GM12878 (cell line): ENCODE measurements at regions not wholly inside any gene's neighbourhood (a gene's known extent, or its start where the extent isn't known, plus 50 kb on each side); places are given as distances from the start of the nearest gene placed in this dataset.

Experiments
- ATAC-seq: fragments of 200-7000 bp; cut with Tn5 transposase; 3 replicates; pipeline ENCODE4 v1.9.1; 2020; ENCODE audit warnings: mild to moderate bottlenecking, moderate library complexity
- BruUV-seq: library from RNA; stranded (reverse); fragments of 400-500 nt; replicated peaks from 2 replicates; lab custom pipeline; 2021; lab: Mats Ljungman, UMichigan
- CTCF ChIA-PET: fragments of 300-600 bp; sonication (Branson Sonifier 250); formaldehyde crosslinking; extraction: SDS; loops from one replicate; lab custom pipeline; 2021; ENCODE audit warnings: inconsistent platforms; lab: Yijun Ruan, JAX
- POLR2A ChIA-PET: fragments of 350-600 bp; formaldehyde crosslinking; extraction: SDS; loops from one replicate; lab custom pipeline; 2021; ENCODE audit warnings: inconsistent platforms; lab: Charles Lee
- RAD21 ChIA-PET: fragments of 300-600 bp; sonication (Branson Sonifier 250); formaldehyde crosslinking; loops from one replicate; lab custom pipeline; 2023; ENCODE audit warnings: antibody characterized with exemption; ENCODE audit not compliant: unreplicated experiment; lab: Charles Lee
- SMC1A ChIA-PET: fragments of 300-600 bp; sonication (Branson Sonifier 250); formaldehyde crosslinking; loops from one replicate; lab custom pipeline; 2023; ENCODE audit not compliant: unreplicated experiment, uncharacterized antibody; lab: Charles Lee
- DNase-seq: peaks from one replicate; pipeline ENCODE4 v3.0.0-alpha.2; 2011; ENCODE audit warnings: low read depth, low spot score
- FAIRE-seq: peaks from 3 replicates; lab custom pipeline; 2011; peaks lifted over from hg19 to GRCh38; lab: Jason Lieb, UNC
- H2AFZ ChIP-seq: 2 replicates; pipeline ENCODE4 v1.6.0; 2011; ENCODE audit warnings: low read depth, low read length, control low read depth; ENCODE audit not compliant: control insufficient read depth
- H3K27ac ChIP-seq: 2 replicates; pipeline ENCODE4 v1.5.1; 2011; ENCODE audit warnings: control low read depth; ENCODE audit not compliant: control insufficient read depth, insufficient read depth
- H3K27me3 ChIP-seq, 2 experiments: replicated peaks in 1 of 2; 2 replicates each; pipeline versions ENCODE4 v1.6.0 to v1.6.1; 2011; ENCODE audit warnings: low read length in 1 of 2; ENCODE audit not compliant: control insufficient read depth in 2 of 2, insufficient read depth in 2 of 2
- H3K36me3 ChIP-seq, 2 experiments: 2 replicates each; pipeline ENCODE4 v1.5.1; 2011; ENCODE audit warnings: low read length in 1 of 2; ENCODE audit not compliant: control insufficient read depth in 2 of 2, insufficient read depth in 2 of 2
- H3K4me1 ChIP-seq: 2 replicates; pipeline ENCODE4 v1.6.1; 2011; ENCODE audit warnings: mild to moderate bottlenecking, low read length, moderate library complexity, mixed read lengths; ENCODE audit not compliant: control insufficient read depth, insufficient read depth
- H3K4me2 ChIP-seq: 2 replicates; pipeline ENCODE4 v1.6.0; 2011; ENCODE audit warnings: control low read depth; ENCODE audit not compliant: control insufficient read depth, insufficient read depth
- H3K4me3 ChIP-seq: fragments of 200-600 bp; sonication (generic); 2 replicates; pipeline ENCODE4 v1.5.1; 2016
- H3K79me2 ChIP-seq: 2 replicates; pipeline ENCODE4 v1.6.0; 2011; ENCODE audit warnings: low read length; ENCODE audit not compliant: control insufficient read depth, insufficient read depth
- H3K9ac ChIP-seq: 2 replicates; pipeline ENCODE4 v1.8.0; 2011; ENCODE audit warnings: low read length, control low read depth, mixed read lengths; ENCODE audit not compliant: control insufficient read depth, insufficient read depth
- H3K9me3 ChIP-seq: replicated peaks from 3 replicates; pipeline ENCODE4 v1.5.1; 2011; ENCODE audit warnings: mild to moderate bottlenecking, low read length; ENCODE audit not compliant: control insufficient read depth, insufficient read depth
- H4K20me1 ChIP-seq: 2 replicates; pipeline ENCODE4 v1.6.0; 2011; ENCODE audit not compliant: control insufficient read depth, insufficient read depth
- CTCF ChIP-seq, 3 experiments: IDR thresholded peaks in 2 of 3; conservative IDR thresholded peaks in 1 of 3; 2 replicates each; pipeline ENCODE4 v1.5.1; 2011; ENCODE audit warnings: low read depth in 3 of 3, low read length in 3 of 3, mild to moderate bottlenecking in 3 of 3, control low read depth in 2 of 3, moderate library complexity in 2 of 3, inconsistent platforms in 1 of 3, mixed read lengths in 1 of 3; ENCODE audit not compliant: control insufficient read depth in 2 of 3, insufficient read depth in 1 of 3; ENCODE audit errors: extremely low read depth in 1 of 3
- E2F8 ChIP-seq: fragments of 450-650 bp; IDR thresholded peaks from 2 replicates; pipeline ENCODE4 v1.6.1; 2018; ENCODE audit warnings: mild to moderate bottlenecking, low read depth, moderate library complexity; ENCODE audit not compliant: partially characterized antibody
- MTA2 ChIP-seq: fragments of 450-650 bp; IDR thresholded peaks from 2 replicates; pipeline ENCODE4 v1.6.1; 2016; ENCODE audit warnings: low read depth, mild to moderate bottlenecking, moderate library complexity
- NFIC ChIP-seq: IDR thresholded peaks from 2 replicates; pipeline ENCODE4 v1.6.1; 2012; ENCODE audit warnings: low read depth, mild to moderate bottlenecking, inconsistent platforms, low read length, moderate library complexity
- SMARCA5 ChIP-seq: fragments of 450-650 bp; IDR thresholded peaks from 2 replicates; pipeline ENCODE4 v1.6.1; 2017; ENCODE audit warnings: mild to moderate bottlenecking
- SREBF1 ChIP-seq: IDR thresholded peaks from 2 replicates; pipeline ENCODE4 v1.6.1; 2012; ENCODE audit warnings: mild to moderate bottlenecking, low read length
- SUPT20H ChIP-seq: IDR thresholded peaks from 2 replicates; pipeline ENCODE4 v1.6.1; 2011; ENCODE audit warnings: low read depth, mild to moderate bottlenecking, low read length, moderate library complexity, borderline replicate concordance; ENCODE audit not compliant: control insufficient read depth
- ZNF207 ChIP-seq: fragments of 450-650 bp; IDR thresholded peaks from 2 replicates; pipeline ENCODE4 v1.6.1; 2014; ENCODE audit warnings: antibody characterized with exemption, mild to moderate bottlenecking, borderline replicate concordance
- WGBS: methylation state at CpG from one replicate; pipeline ENCODE4 v1.1.6; 2016; ENCODE audit warnings: low lambda C conversion rate; ENCODE audit not compliant: insufficient replicate concordance, insufficient coverage; ENCODE audit errors: missing lambda C conversion rate; 5-methylcytosine and 5-hydroxymethylcytosine counted together
- in situ Hi-C: fragments of 300-500 bp; cut with MboI; formaldehyde crosslinking; loops from 9 replicates; pipeline ENCODE4 v1.14.3; 2018; ENCODE audit warnings: mixed read lengths
- intact Hi-C: fragments of 100-400 bp; cut with micrococcal nuclease; formaldehyde crosslinking; loops from one replicate; pipeline ENCODE4 v1.14.2; 2022; ENCODE audit not compliant: unreplicated experiment
- TF ChIP-seq, protein P1 (sequence below): fragments of 450-650 bp; IDR thresholded peaks from 2 replicates; pipeline ENCODE4 v1.6.1; 2017; ENCODE audit warnings: low read depth, mild to moderate bottlenecking, moderate library complexity
- TF ChIP-seq, protein P2 (sequence below): fragments of 450-650 bp; IDR thresholded peaks from 2 replicates; pipeline ENCODE4 v1.6.1; 2014; ENCODE audit warnings: mild to moderate bottlenecking
- TF ChIP-seq, protein P3 (sequence below): fragments of 450-650 bp; conservative IDR thresholded peaks from 2 replicates; pipeline ENCODE4 v1.6.1; 2017; ENCODE audit warnings: mild to moderate bottlenecking, moderate library complexity
- TF ChIP-seq, protein P4 (sequence below): IDR thresholded peaks from 2 replicates; pipeline ENCODE4 v1.6.1; 2011; ENCODE audit warnings: borderline replicate concordance, low read depth, mild to moderate bottlenecking, moderate library complexity, mixed read lengths, low read length; ENCODE audit not compliant: insufficient read depth; ENCODE audit errors: extremely low read length

- Histone ChIP-seq H3K4me1 (no peaks in the 10 kb centered on the region), H3K27ac (no peak overlapping the region), H3K79me2 (no peaks in the 10 kb centered on the region), H4K20me1 (no peaks in the 10 kb centered on the region), H3K4me3 (no peak overlapping the region), H2AFZ (no peak overlapping the region), H3K9ac (no peak overlapping the region), H3K27me3 (no peaks in the 10 kb centered on the region), H3K9me3 (no peaks in the 10 kb centered on the region), H3K36me3 (no peaks in the 10 kb centered on the region), H3K4me2 (no peak overlapping the region)
- in situ Hi-C loops (no loop called here), intact Hi-C loops (loop anchor here (10.0 kb wide), 1 partner anchor 753 kb away; no protein-coding TSS in a partner anchor)
- RAD21 ChIA-PET: no interaction called here
- ATAC-seq (no peak), FAIRE-seq (no peak), DNase-seq (no peak)
- WGBS: 0% methylated on average over 1 of the region's 1 CpG
- POLR2A ChIA-PET: no interaction called here
- CTCF ChIA-PET: no interaction called here
- BruUV-seq: no TSS peak
- SMC1A ChIA-PET: no interaction called here
- TF ChIP-seq, protein P1, sequence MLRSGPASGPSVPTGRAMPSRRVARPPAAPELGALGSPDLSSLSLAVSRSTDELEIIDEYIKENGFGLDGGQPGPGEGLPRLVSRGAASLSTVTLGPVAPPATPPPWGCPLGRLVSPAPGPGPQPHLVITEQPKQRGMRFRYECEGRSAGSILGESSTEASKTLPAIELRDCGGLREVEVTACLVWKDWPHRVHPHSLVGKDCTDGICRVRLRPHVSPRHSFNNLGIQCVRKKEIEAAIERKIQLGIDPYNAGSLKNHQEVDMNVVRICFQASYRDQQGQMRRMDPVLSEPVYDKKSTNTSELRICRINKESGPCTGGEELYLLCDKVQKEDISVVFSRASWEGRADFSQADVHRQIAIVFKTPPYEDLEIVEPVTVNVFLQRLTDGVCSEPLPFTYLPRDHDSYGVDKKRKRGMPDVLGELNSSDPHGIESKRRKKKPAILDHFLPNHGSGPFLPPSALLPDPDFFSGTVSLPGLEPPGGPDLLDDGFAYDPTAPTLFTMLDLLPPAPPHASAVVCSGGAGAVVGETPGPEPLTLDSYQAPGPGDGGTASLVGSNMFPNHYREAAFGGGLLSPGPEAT: no peak
- TF ChIP-seq E2F8: no peak
- TF ChIP-seq, protein P2, sequence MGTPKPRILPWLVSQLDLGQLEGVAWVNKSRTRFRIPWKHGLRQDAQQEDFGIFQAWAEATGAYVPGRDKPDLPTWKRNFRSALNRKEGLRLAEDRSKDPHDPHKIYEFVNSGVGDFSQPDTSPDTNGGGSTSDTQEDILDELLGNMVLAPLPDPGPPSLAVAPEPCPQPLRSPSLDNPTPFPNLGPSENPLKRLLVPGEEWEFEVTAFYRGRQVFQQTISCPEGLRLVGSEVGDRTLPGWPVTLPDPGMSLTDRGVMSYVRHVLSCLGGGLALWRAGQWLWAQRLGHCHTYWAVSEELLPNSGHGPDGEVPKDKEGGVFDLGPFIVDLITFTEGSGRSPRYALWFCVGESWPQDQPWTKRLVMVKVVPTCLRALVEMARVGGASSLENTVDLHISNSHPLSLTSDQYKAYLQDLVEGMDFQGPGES: no peak
- TF ChIP-seq, protein P3, sequence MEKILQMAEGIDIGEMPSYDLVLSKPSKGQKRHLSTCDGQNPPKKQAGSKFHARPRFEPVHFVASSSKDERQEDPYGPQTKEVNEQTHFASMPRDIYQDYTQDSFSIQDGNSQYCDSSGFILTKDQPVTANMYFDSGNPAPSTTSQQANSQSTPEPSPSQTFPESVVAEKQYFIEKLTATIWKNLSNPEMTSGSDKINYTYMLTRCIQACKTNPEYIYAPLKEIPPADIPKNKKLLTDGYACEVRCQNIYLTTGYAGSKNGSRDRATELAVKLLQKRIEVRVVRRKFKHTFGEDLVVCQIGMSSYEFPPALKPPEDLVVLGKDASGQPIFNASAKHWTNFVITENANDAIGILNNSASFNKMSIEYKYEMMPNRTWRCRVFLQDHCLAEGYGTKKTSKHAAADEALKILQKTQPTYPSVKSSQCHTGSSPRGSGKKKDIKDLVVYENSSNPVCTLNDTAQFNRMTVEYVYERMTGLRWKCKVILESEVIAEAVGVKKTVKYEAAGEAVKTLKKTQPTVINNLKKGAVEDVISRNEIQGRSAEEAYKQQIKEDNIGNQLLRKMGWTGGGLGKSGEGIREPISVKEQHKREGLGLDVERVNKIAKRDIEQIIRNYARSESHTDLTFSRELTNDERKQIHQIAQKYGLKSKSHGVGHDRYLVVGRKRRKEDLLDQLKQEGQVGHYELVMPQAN: no peak
- TF ChIP-seq SUPT20H: no peak
- no peak for TF ChIP-seq CTCF (IDR thresholded peaks at IDR 0.05 in 2 of 3, conservative IDR thresholded peaks at IDR 0.05 in 1 of 3; ENCODE audit: control insufficient read depth in 2 of 3, extremely low read depth in 1 of 3, insufficient read depth in 1 of 3, low read depth in 3 of 3, low read length in 3 of 3)
- no peak for TF ChIP-seq SREBF1
- TF ChIP-seq, protein P4, sequence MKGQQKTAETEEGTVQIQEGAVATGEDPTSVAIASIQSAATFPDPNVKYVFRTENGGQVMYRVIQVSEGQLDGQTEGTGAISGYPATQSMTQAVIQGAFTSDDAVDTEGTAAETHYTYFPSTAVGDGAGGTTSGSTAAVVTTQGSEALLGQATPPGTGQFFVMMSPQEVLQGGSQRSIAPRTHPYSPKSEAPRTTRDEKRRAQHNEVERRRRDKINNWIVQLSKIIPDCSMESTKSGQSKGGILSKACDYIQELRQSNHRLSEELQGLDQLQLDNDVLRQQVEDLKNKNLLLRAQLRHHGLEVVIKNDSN: no peak
- no peak for TF ChIP-seq SMARCA5
- no peak for TF ChIP-seq ZNF207
- TF ChIP-seq MTA2: no peak
- TF ChIP-seq NFIC: no peak
These were observed 144.9 kb upstream of the MTPN start for GRCh38 chr7:136122026-136122425.
